Fibroblast of mammary gland (primary cell): ENCODE measurements at regions not wholly inside any gene's neighbourhood (a gene's known extent, or its start where the extent isn't known, plus 50 kb on each side); places are given as distances from the start of the nearest gene placed in this dataset.
A peak's percentile ranks its signal among the peaks of the same experiment; 100 is the strongest.
"Not testable (repeated sequence)": the region's sequence is repeated elsewhere in the genome, so short reads cannot be mapped to it uniquely, and the experiment has no call there.

ENCODE experiments used
- DNase-seq: peaks from one replicate; pipeline ENCODE4 v3.0.0-alpha.2; 2010; ENCODE audit warnings: low read depth
- H3K4me3 ChIP-seq: 2 replicates; pipeline ENCODE4 v1.5.1; 2011; ENCODE audit warnings: low read depth, mild to moderate bottlenecking, low read length, moderate library complexity; ENCODE audit not compliant: control insufficient read depth
- CTCF ChIP-seq: conservative IDR thresholded peaks from 2 replicates; pipeline ENCODE4 v1.5.1; 2011; ENCODE audit warnings: low read depth, low read length, inconsistent platforms; ENCODE audit not compliant: control insufficient read depth, insufficient read depth

DNA sequence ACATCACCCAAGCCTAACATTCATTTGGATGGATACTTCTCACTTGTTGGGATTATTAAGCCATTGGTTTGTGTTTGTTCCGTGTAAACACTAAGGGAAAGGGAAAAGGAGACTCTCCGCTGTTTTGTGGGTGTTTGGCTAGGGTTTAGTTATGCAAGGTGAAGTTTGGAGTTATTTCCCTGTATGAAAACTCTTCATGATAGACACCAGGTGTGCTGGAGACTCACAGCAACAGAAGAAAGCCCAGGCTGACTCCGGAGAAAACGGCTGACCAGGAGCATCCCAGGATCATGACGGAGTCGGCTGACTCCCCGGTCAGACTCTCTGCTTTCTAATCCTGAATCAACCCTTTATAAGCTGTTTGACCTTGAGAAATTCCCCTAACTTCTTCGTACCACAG, 94.1 kb upstream of the KLF6 start:
- no peak for TF ChIP-seq CTCF

GRCh38 chr10:3877211-3878000, 92.4 kb upstream of the KLF6 start:
- peak; percentile 31 for DNase-seq
- no peak overlapping the region for H3K4me3 ChIP-seq
- TF ChIP-seq CTCF: no peak

More for the DNA sequence above, 94.1 kb upstream of the KLF6 start:
- no peak overlapping the region for H3K4me3 ChIP-seq
- DNase-seq: no peak

DNA sequence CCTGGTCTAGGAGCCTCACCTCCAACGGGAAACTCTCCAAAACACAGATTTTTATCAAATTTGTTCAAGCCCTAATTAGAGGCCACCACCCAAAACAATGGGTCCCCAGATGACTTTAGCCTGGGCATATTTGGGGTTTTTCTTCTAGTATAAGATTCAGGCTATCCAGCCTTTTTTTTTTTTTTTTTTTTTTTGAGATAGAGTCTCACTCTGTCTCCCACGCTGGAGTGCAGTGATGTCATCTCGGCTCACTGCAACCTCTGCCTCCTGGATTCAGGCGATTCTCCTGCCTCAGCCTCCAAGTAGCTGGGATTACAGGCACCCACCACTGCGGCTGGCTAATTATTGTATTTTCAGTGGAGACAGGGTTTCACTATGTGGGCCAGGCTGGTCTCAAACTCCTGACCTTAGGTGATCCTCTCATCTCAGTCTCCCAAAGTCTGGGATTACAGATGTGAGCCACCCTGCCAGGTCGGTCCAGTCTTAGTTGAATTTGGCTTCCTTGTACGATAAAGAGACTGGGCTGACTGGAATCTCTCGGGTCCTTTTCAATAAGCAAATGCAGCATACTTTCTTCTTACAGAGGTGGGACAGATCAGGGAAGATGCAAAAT, 91.4 kb upstream of the KLF6 start:
- no peak for TF ChIP-seq CTCF
- H3K4me3 ChIP-seq: no peak overlapping the region

GRCh38 chr10:3875842-3876235, 90.8 kb upstream of the KLF6 start:
- no peak for TF ChIP-seq CTCF
- DNase-seq: no peak
- H3K4me3 ChIP-seq: no peak overlapping the region

More for the DNA sequence above, 91.4 kb upstream of the KLF6 start:
- DNase-seq: peak; percentile 29

GRCh38 chr10:3874990-3875841, 90.2 kb upstream of the KLF6 start:
- TF ChIP-seq CTCF: no peak
- DNase-seq: no peak
- H3K4me3 ChIP-seq: no peak overlapping the region

- H3K4me3 ChIP-seq, DNase-seq: not testable (repeated sequence)
Measured at GRCh38 chr10:3874610-3874989, 89.6 kb upstream of the KLF6 start.

DNA sequence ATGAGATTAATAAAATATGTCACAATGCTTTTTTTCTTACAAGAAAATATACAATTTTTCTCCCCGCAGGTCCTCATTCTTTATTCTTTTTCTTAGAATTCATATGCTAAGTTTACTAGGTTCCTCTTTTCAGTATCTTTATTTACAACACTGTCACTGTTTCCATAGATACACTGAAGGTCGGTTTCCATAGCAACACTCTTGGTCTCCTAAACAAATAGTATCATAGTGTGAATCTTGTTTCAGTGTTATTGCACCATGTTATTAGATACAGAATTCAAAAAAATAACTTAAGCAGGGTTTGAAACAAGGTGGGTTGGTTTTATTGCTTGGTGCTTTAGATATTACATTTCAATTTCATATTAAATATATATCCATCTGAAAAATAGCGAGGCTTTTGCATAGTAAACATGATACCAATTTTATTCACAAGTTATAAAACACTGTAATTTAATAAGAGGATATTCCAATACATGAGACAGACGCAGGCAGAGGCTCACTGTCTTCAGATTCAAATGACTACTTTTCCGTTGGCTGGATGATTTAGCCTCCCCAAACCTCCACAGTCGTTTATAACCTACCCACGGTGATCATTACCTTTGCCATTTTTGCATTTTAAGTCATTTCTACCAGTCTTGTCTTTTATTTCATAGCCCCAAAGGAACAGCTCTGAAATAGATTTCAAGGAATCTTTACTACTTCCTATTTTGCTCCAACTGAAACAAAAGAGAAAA, 88.9 kb upstream of the KLF6 start:
- H3K4me3 ChIP-seq: no peak overlapping the region
- peak; percentile 75 for DNase-seq

More for the DNA sequence above, 88.9 kb upstream of the KLF6 start:
- no peak for TF ChIP-seq CTCF
